PFSK-1 (cell line): ENCODE measurements at regions not wholly inside any gene's neighbourhood (a gene's known extent, or its start where the extent isn't known, plus 50 kb on each side); places are given as distances from the start of the nearest gene placed in this dataset.

Source experiments
- POLR2AphosphoS5 ChIP-seq: IDR thresholded peaks from 2 replicates; pipeline ENCODE4 v1.6.1; 2012; ENCODE audit warnings: low read depth, mild to moderate bottlenecking, control low read depth, low read length, moderate library complexity
- REST ChIP-seq, 2 experiments: IDR thresholded peaks; 2 replicates each; pipeline versions ENCODE4 v1.6.1 to v1.8.0; 2011 to 2012; ENCODE audit warnings: low read depth in 2 of 2, low read length in 2 of 2, control low read depth in 1 of 2, inconsistent platforms in 1 of 2, mild to moderate bottlenecking in 1 of 2, moderate library complexity in 1 of 2; ENCODE audit not compliant: insufficient read depth in 1 of 2
- SIN3A ChIP-seq: IDR thresholded peaks from 2 replicates; pipeline ENCODE4 v1.6.1; 2012; ENCODE audit warnings: mild to moderate bottlenecking, low read length, moderate library complexity, borderline replicate concordance; ENCODE audit not compliant: insufficient read depth

GRCh38 chr13:34144142-34144541 is 326.2 kb downstream of the RFC3 start:
- TF ChIP-seq SIN3A (no peak), POLR2AphosphoS5 (no peak), REST (IDR thresholded peaks at IDR 0.05; ENCODE audit: insufficient read depth in 1 of 2, low read depth in 2 of 2, low read length in 2 of 2) (no peak)
